ENCODE measurements at regions not wholly inside any gene's neighbourhood (a gene's known extent, or its start where the extent isn't known, plus 50 kb on each side); places are given as distances from the start of the nearest gene placed in this dataset.
"Not testable (repeated sequence)": the region's sequence is repeated elsewhere in the genome, so short reads cannot be mapped to it uniquely, and the experiment has no call there.

- H3K36me3 Mint-ChIP-seq (ENCODE audit: low read depth), result no peaks in the 10 kb centered on the region
- H3K9me3 Mint-ChIP-seq, result peaks cover 4% of the 10 kb centered on the region
- H3K4me3 Mint-ChIP-seq, result no peak overlapping the region
- no peak for TF ChIP-seq CTCF (IDR thresholded peaks at IDR 0.05; ENCODE audit: unreplicated experiment in 3 of 3)
- H3K4me1 Mint-ChIP-seq, result no peaks in the 10 kb centered on the region
- peaks cover 13% of the 10 kb centered on the region for H3K27me3 Mint-ChIP-seq (ENCODE audit: low read depth)
- H3K27ac Mint-ChIP-seq, result no peak overlapping the region
Measured at GRCh38 chr5:37951946-37952721, 112.3 kb upstream of the GDNF start.

- H3K9me3 Mint-ChIP-seq, result peaks cover 4% of the 10 kb centered on the region
- H3K36me3 Mint-ChIP-seq (ENCODE audit: low read depth), result no peaks in the 10 kb centered on the region
- TF ChIP-seq CTCF (IDR thresholded peaks at IDR 0.05; ENCODE audit: unreplicated experiment in 3 of 3), result no peak
- peaks cover 13% of the 10 kb centered on the region for H3K27me3 Mint-ChIP-seq (ENCODE audit: low read depth)
- no peak overlapping the region for H3K4me3 Mint-ChIP-seq
- no peaks in the 10 kb centered on the region for H3K4me1 Mint-ChIP-seq
- no peak overlapping the region for H3K27ac Mint-ChIP-seq
Measured at GRCh38 chr5:37950436-37950835, 110.6 kb upstream of the GDNF start.

- H3K27me3 Mint-ChIP-seq (ENCODE audit: low read depth), result peaks cover 13% of the 10 kb centered on the region
- H3K36me3 Mint-ChIP-seq (ENCODE audit: low read depth), result no peaks in the 10 kb centered on the region
- H3K27ac Mint-ChIP-seq, result no peak overlapping the region
- TF ChIP-seq CTCF (IDR thresholded peaks at IDR 0.05; ENCODE audit: unreplicated experiment in 3 of 3), result no peak
- H3K4me1 Mint-ChIP-seq, result no peaks in the 10 kb centered on the region
- no peak overlapping the region for H3K4me3 Mint-ChIP-seq
- H3K9me3 Mint-ChIP-seq, result peaks cover 4% of the 10 kb centered on the region
Measured at GRCh38 chr5:37945446-37945845, 105.6 kb upstream of the GDNF start.

GRCh38 chr5:37943136-37943535 is 103.3 kb upstream of the GDNF start:
- H3K27me3 Mint-ChIP-seq (ENCODE audit: low read depth); H3K27ac Mint-ChIP-seq; H3K4me1 Mint-ChIP-seq; H3K9me3 Mint-ChIP-seq; H3K36me3 Mint-ChIP-seq (ENCODE audit: low read depth); H3K4me3 Mint-ChIP-seq: not testable (repeated sequence)

- Mint-ChIP-seq H3K4me3 (no peak overlapping the region), H3K4me1 (no peaks in the 10 kb centered on the region), H3K27me3 (ENCODE audit: low read depth) (no peaks in the 10 kb centered on the region), H3K9me3 (peaks cover 2% of the 10 kb centered on the region), H3K36me3 (ENCODE audit: low read depth) (no peaks in the 10 kb centered on the region), H3K27ac (no peak overlapping the region)
- no peak for TF ChIP-seq CTCF (IDR thresholded peaks at IDR 0.05; ENCODE audit: unreplicated experiment in 3 of 3)
Measured at GRCh38 chr5:37940931-37941623, 101.2 kb upstream of the GDNF start.

GRCh38 chr5:37938861-37939260 is 99.0 kb upstream of the GDNF start:
- no peak overlapping the region for H3K27ac Mint-ChIP-seq
- no peaks in the 10 kb centered on the region for H3K27me3 Mint-ChIP-seq (ENCODE audit: low read depth)
- H3K4me1 Mint-ChIP-seq, result no peaks in the 10 kb centered on the region
- peaks cover 4% of the 10 kb centered on the region for H3K9me3 Mint-ChIP-seq
- no peak for TF ChIP-seq CTCF (IDR thresholded peaks at IDR 0.05; ENCODE audit: unreplicated experiment in 3 of 3)
- no peaks in the 10 kb centered on the region for H3K36me3 Mint-ChIP-seq (ENCODE audit: low read depth)
- no peak overlapping the region for H3K4me3 Mint-ChIP-seq

Measured in nephron (organoid).